K562 (cell line): ENCODE measurements at regions not wholly inside any gene's neighbourhood (a gene's known extent, or its start where the extent isn't known, plus 50 kb on each side); places are given as distances from the start of the nearest gene placed in this dataset.

ENCODE experiments used
- ATAC-seq: fragments of 200-7000 bp; cut with Tn5 transposase; 3 replicates; pipeline ENCODE4 v1.9.1; 2020; ENCODE audit warnings: moderate library complexity
- BruUV-seq: library from RNA; stranded (reverse); fragments of 400-500 nt; replicated peaks from 2 replicates; lab custom pipeline; 2021; lab: Mats Ljungman, UMichigan
- CTCF ChIA-PET: fragments of 300-600 bp; formaldehyde crosslinking; extraction: SDS; loops from one replicate; lab custom pipeline; 2021; ENCODE audit warnings: low intra/inter-chr PET ratio; lab: Yijun Ruan, JAX
- POLR2A ChIA-PET: fragments of 300-600, 350-650 bp; sonication (Branson Sonifier 250); formaldehyde crosslinking; extraction: SDS; loops from one replicate; lab custom pipeline; 2021; ENCODE audit warnings: antibody characterized with exemption, inconsistent platforms; lab: Yijun Ruan, JAX
- DNase-seq, 4 experiments: peaks; one replicate each; pipeline versions ENCODE4 v3.0.0 to v3.0.0-alpha.2; 2011 to 2018; ENCODE audit warnings: low spot score in 3 of 4, mixed read lengths in 3 of 4; ENCODE audit errors: extremely low read depth in 1 of 4
- FAIRE-seq: peaks from 2 replicates; lab custom pipeline; 2011; peaks lifted over from hg19 to GRCh38; lab: Jason Lieb, UNC
- H2AFZ ChIP-seq: 2 replicates; pipeline ENCODE4 v1.6.0; 2011; ENCODE audit warnings: low read depth, low read length, control low read depth, inconsistent platforms
- H3K27ac ChIP-seq: fragments of 200-600 bp; 3 replicates; pipeline ENCODE4 v1.8.0; 2011; ENCODE audit warnings: low read depth, mild to moderate bottlenecking, control low read depth, inconsistent platforms, low read length, moderate library complexity, mixed read lengths; ENCODE audit errors: extremely low read depth
- H3K27me3 ChIP-seq, 2 experiments: fragments of 300-600 bp in 1 of 2; 2 replicates in 1 of 2; 3 replicates in 1 of 2; pipeline versions ENCODE4 v1.6.0 to v1.8.0; 2011; ENCODE audit warnings: inconsistent platforms in 2 of 2, low read length in 2 of 2, mild to moderate bottlenecking in 1 of 2, mixed read lengths in 1 of 2, moderate library complexity in 1 of 2; ENCODE audit not compliant: control insufficient read depth in 2 of 2, insufficient read depth in 2 of 2
- H3K36me3 ChIP-seq: fragments of 300-600 bp; 3 replicates; pipeline ENCODE4 v1.8.0; 2011; ENCODE audit warnings: mild to moderate bottlenecking, low read length, inconsistent platforms; ENCODE audit not compliant: control insufficient read depth, insufficient read depth
- H3K4me1 ChIP-seq, 2 experiments: fragments of 200-600 bp in 1 of 2; replicated peaks in 1 of 2; 2 replicates in 1 of 2; 3 replicates in 1 of 2; pipeline versions ENCODE4 v1.5.1 to v1.8.0; 2011; ENCODE audit warnings: inconsistent platforms in 2 of 2, low read length in 2 of 2, mild to moderate bottlenecking in 1 of 2, mixed read lengths in 1 of 2, moderate library complexity in 1 of 2; ENCODE audit not compliant: control insufficient read depth in 2 of 2, insufficient read depth in 2 of 2
- H3K4me2 ChIP-seq: 2 replicates; pipeline ENCODE4 v1.6.1; 2011; ENCODE audit warnings: low read length, control low read depth, inconsistent platforms, mixed read lengths; ENCODE audit not compliant: insufficient read depth
- H3K4me3 ChIP-seq: fragments of 200-600 bp; sonication (generic), shearing (Covaris generic); 2 replicates; pipeline ENCODE4 v1.5.1; 2016; ENCODE audit warnings: control low read depth, inconsistent platforms
- H3K79me2 ChIP-seq: fragments of 200-600 bp; 3 replicates; pipeline ENCODE4 v1.8.0; 2011; ENCODE audit warnings: low read length, inconsistent platforms; ENCODE audit not compliant: control insufficient read depth, insufficient read depth
- H3K9ac ChIP-seq, 2 experiments: 2 replicates each; pipeline versions ENCODE4 v1.6.0 to v1.6.1; 2011; ENCODE audit warnings: low read depth in 2 of 2, low read length in 2 of 2, control low read depth in 1 of 2, inconsistent platforms in 1 of 2, mild to moderate bottlenecking in 1 of 2, mixed read lengths in 1 of 2; ENCODE audit not compliant: insufficient read depth in 1 of 2
- H3K9me1 ChIP-seq: one replicate; pipeline ENCODE4 v1.6.0; 2011; ENCODE audit warnings: inconsistent platforms, mild to moderate bottlenecking, low read length, moderate library complexity; ENCODE audit not compliant: control insufficient read depth, insufficient read depth
- H3K9me3 ChIP-seq: replicated peaks from 2 replicates; pipeline ENCODE4 v1.5.1; 2011; ENCODE audit warnings: low read depth, low read length, inconsistent platforms; ENCODE audit not compliant: control insufficient read depth, insufficient read depth
- H4K20me1 ChIP-seq: replicated peaks from 2 replicates; pipeline ENCODE4 v1.6.1; 2011; ENCODE audit warnings: low read length, inconsistent platforms, mixed read lengths; ENCODE audit not compliant: control insufficient read depth, insufficient read depth
- AFF4 ChIP-seq: sonication (generic); formaldehyde crosslinking; IDR thresholded peaks from 2 replicates; pipeline ENCODE4 v1.8.0; 2023; ENCODE audit warnings: mild to moderate bottlenecking, missing genetic modification reagents
- BMI1 ChIP-seq: fragments of 150-350 bp; IDR thresholded peaks from 2 replicates; pipeline ENCODE4 v1.6.1; 2014; ENCODE audit warnings: low read length
- FOXM1 ChIP-seq, 2 experiments: fragments of 450-650 bp in 1 of 2; sonication (generic) in 1 of 2; formaldehyde crosslinking in 1 of 2; IDR thresholded peaks; 2 replicates each; pipeline versions ENCODE4 v1.6.1 to v1.9.0; 2017 to 2022; ENCODE audit warnings: low read depth in 2 of 2, mild to moderate bottlenecking in 2 of 2, missing genetic modification reagents in 1 of 2, moderate library complexity in 1 of 2
- IRF2 ChIP-seq: sonication (generic); formaldehyde crosslinking; IDR thresholded peaks from 2 replicates; pipeline ENCODE4 v1.8.1; 2022; ENCODE audit warnings: mild to moderate bottlenecking, missing genetic modification reagents
- MEIS2 ChIP-seq: fragments of 450-650 bp; IDR thresholded peaks from 2 replicates; pipeline ENCODE4 v1.6.1; 2014; ENCODE audit warnings: mild to moderate bottlenecking; ENCODE audit not compliant: partially characterized antibody
- MTA2 ChIP-seq: fragments of 450-650 bp; IDR thresholded peaks from 2 replicates; pipeline ENCODE4 v1.6.1; 2016; ENCODE audit warnings: low read depth
- ZNF436 ChIP-seq: fragments of 250-450, 450-650 bp; sonication (Bioruptor Pico); formaldehyde crosslinking; IDR thresholded peaks from 2 replicates; pipeline ENCODE4 v1.7.0; 2020; ENCODE audit warnings: mild to moderate bottlenecking
- ZNF449 ChIP-seq: fragments of 250-450 bp; sonication (Bioruptor Pico); IDR thresholded peaks from 2 replicates; pipeline ENCODE4 v1.8.0; 2022; ENCODE audit warnings: moderate library complexity, mild to moderate bottlenecking, inconsistent platforms
- ZNF76 ChIP-seq: fragments of 250-450 bp; sonication (Bioruptor Pico); IDR thresholded peaks from 2 replicates; pipeline ENCODE4 v1.4.0; 2020; ENCODE audit warnings: mild to moderate bottlenecking, moderate library complexity, borderline replicate concordance
- WGBS: fragments of 100-300 bp; shearing (Covaris generic); methylation state at CpG from one replicate; pipeline ENCODE4 v1.1.6; 2016; ENCODE audit warnings: low coverage, mixed read lengths; ENCODE audit not compliant: insufficient coverage; ENCODE audit errors: missing lambda C conversion rate; 5-methylcytosine and 5-hydroxymethylcytosine counted together
- in situ Hi-C: fragments of 300-500 bp; cut with MboI; formaldehyde crosslinking; loops from 4 replicates; pipeline ENCODE4 v1.15.0; 2018; ENCODE audit warnings: inconsistent platforms, mixed read lengths
- intact Hi-C: fragments of 100-400 bp; cut with micrococcal nuclease; formaldehyde crosslinking; loops from 2 replicates; pipeline ENCODE4 v1.14.2; 2022
- TF ChIP-seq, protein P1 (sequence below): fragments of 250-450 bp; sonication (Bioruptor Pico); IDR thresholded peaks from 2 replicates; pipeline ENCODE4 v1.8.0; 2022; ENCODE audit warnings: inconsistent platforms

DNA sequence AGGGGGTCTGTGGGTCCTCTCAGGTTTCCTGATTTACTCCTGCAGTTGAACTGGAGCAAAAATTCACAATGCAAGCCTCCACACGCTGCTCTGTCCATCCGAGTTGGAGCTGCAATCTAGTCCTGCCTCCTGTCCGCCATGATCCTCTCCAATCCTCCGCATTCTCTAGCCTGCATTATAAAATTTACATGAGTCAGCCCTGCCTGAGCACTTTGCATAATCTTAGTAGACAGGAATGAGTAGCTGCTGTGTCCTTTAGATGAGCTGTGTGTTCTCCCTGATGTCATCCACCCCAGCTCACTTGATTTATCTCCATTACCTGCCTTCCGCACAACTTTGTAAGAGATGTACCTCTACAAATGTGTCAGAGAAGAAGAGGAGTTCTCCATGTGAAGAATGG is 355.6 kb downstream of the STK39 start:
- no peak for ATAC-seq
- in situ Hi-C loops = no loop called here
- intact Hi-C loops = no loop called here
- Histone ChIP-seq H3K4me3 (no peak overlapping the region), H2AFZ (no peak overlapping the region), H3K9me3 (peaks cover 34% of the 10 kb centered on the region), H3K9ac (no peak overlapping the region), H3K9me1 (no peaks in the 10 kb centered on the region), H4K20me1 (no peaks in the 10 kb centered on the region), H3K27me3 (no peaks in the 10 kb centered on the region), H3K79me2 (0 out of 3 replicates have a peak, but pooled peaks cover 4% of the 10 kb centered on the region), H3K4me1 (no peaks in the 10 kb centered on the region), H3K4me2 (no peak overlapping the region), H3K36me3 (peaks cover 70% of the 10 kb centered on the region), H3K27ac (no peak overlapping the region)
- ChIA-PET CTCF (no interaction called here), POLR2A (no interaction called here)
- DNase-seq = no peak
- no TSS peak for BruUV-seq
- WGBS = 95% methylated on average over 5 of the region's 5 CpGs
- no peak for TF ChIP-seq ZNF449
- no peak for TF ChIP-seq BMI1
- TF ChIP-seq ZNF436 = no peak
- TF ChIP-seq MTA2 = no peak
- TF ChIP-seq IRF2 = no peak
- no peak for TF ChIP-seq ZNF76 (CRISPR knock-in tag)
- TF ChIP-seq FOXM1 (IDR thresholded peaks at IDR 0.05; ENCODE audit: low read depth) = no peak
- TF ChIP-seq FOXM1 (CRISPR knock-in tag; IDR thresholded peaks at IDR 0.05; ENCODE audit: low read depth) = no peak
- TF ChIP-seq AFF4 = no peak
- no peak for TF ChIP-seq MEIS2
- TF ChIP-seq, protein P1, sequence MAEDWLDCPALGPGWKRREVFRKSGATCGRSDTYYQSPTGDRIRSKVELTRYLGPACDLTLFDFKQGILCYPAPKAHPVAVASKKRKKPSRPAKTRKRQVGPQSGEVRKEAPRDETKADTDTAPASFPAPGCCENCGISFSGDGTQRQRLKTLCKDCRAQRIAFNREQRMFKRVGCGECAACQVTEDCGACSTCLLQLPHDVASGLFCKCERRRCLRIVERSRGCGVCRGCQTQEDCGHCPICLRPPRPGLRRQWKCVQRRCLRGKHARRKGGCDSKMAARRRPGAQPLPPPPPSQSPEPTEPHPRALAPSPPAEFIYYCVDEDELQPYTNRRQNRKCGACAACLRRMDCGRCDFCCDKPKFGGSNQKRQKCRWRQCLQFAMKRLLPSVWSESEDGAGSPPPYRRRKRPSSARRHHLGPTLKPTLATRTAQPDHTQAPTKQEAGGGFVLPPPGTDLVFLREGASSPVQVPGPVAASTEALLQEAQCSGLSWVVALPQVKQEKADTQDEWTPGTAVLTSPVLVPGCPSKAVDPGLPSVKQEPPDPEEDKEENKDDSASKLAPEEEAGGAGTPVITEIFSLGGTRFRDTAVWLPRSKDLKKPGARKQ (CRISPR knock-in tag) = no peak
- FAIRE-seq = no peak
